ENCODE measurements at regions not wholly inside any gene's neighbourhood (a gene's known extent, or its start where the extent isn't known, plus 50 kb on each side); places are given as distances from the start of the nearest gene placed in this dataset.

GRCh38 chr15:38720893-38721567 lies 156.4 kb upstream of the RASGRP1 start:
- DNase-seq = no peak
- no peak overlapping the region for H3K4me3 ChIP-seq
- WGBS, 2 donors = 78 to 89% methylated on average over 4 of the region's 4 CpGs
- H3K27ac ChIP-seq (ENCODE audit: low read depth in 1 of 2, low read length in 1 of 2) = no peak overlapping the region
- ATAC-seq (ENCODE audit: insufficient read depth, low FRiP score) = no peak
- no peak overlapping the region for H3K9ac ChIP-seq (ENCODE audit: insufficient read depth in 1 of 2, low read length in 2 of 2)
- H3K4me1 ChIP-seq (ENCODE audit: control insufficient read depth in 5 of 5, insufficient read depth in 5 of 5, low read length in 5 of 5) = no peaks in the 10 kb centered on the region
- no peaks in the 10 kb centered on the region for H3K9me3 ChIP-seq (ENCODE audit: control insufficient read depth in 4 of 4, insufficient read depth in 3 of 4, low read length in 3 of 4)
- H3K36me3 ChIP-seq (ENCODE audit: control insufficient read depth in 4 of 4, insufficient read depth in 4 of 4, low read length in 4 of 4) = no peaks in the 10 kb centered on the region
- no peaks in the 10 kb centered on the region for H3K27me3 ChIP-seq (ENCODE audit: control insufficient read depth in 3 of 3, insufficient read depth in 3 of 3, low read length in 2 of 3)
- TF ChIP-seq CTCF (IDR thresholded peaks at IDR 0.05; ENCODE audit: control extremely low read depth, extremely low read depth) = no peak

GRCh38 chr15:38721568-38721945 lies 156.9 kb upstream of the RASGRP1 start:
- no peak overlapping the region for H3K4me3 ChIP-seq

GRCh38 chr15:38722236-38722635 lies 157.6 kb upstream of the RASGRP1 start:
- Histone ChIP-seq H3K4me1 (ENCODE audit: control insufficient read depth in 5 of 5, insufficient read depth in 5 of 5, low read length in 5 of 5) (no peaks in the 10 kb centered on the region), H3K9me3 (ENCODE audit: control insufficient read depth in 4 of 4, insufficient read depth in 3 of 4, low read length in 3 of 4) (no peaks in the 10 kb centered on the region), H3K9ac (ENCODE audit: insufficient read depth in 1 of 2, low read length in 2 of 2) (no peak overlapping the region), H3K4me3 (no peak overlapping the region), H3K36me3 (ENCODE audit: control insufficient read depth in 4 of 4, insufficient read depth in 4 of 4, low read length in 4 of 4) (no peaks in the 10 kb centered on the region), H3K27ac (ENCODE audit: low read depth in 1 of 2, low read length in 1 of 2) (no peak overlapping the region), H3K27me3 (ENCODE audit: control insufficient read depth in 3 of 3, insufficient read depth in 3 of 3, low read length in 2 of 3) (no peaks in the 10 kb centered on the region)
- 77 to 89% methylated on average over 1 of the region's 1 CpG for WGBS, 2 donors
- no peak for TF ChIP-seq CTCF (IDR thresholded peaks at IDR 0.05; ENCODE audit: control extremely low read depth, extremely low read depth)
- no peak for ATAC-seq (ENCODE audit: insufficient read depth, low FRiP score)
- DNase-seq = no peak

More at GRCh38 chr15:38721568-38721945, 156.9 kb upstream of the RASGRP1 start:
- TF ChIP-seq CTCF (IDR thresholded peaks at IDR 0.05; ENCODE audit: control extremely low read depth, extremely low read depth) = no peak
- DNase-seq = no peak
- Histone ChIP-seq H3K9ac (ENCODE audit: insufficient read depth in 1 of 2, low read length in 2 of 2) (no peak overlapping the region), H3K36me3 (ENCODE audit: control insufficient read depth in 4 of 4, insufficient read depth in 4 of 4, low read length in 4 of 4) (no peaks in the 10 kb centered on the region), H3K9me3 (ENCODE audit: control insufficient read depth in 4 of 4, insufficient read depth in 3 of 4, low read length in 3 of 4) (no peaks in the 10 kb centered on the region), H3K27me3 (ENCODE audit: control insufficient read depth in 3 of 3, insufficient read depth in 3 of 3, low read length in 2 of 3) (no peaks in the 10 kb centered on the region), H3K4me1 (ENCODE audit: control insufficient read depth in 5 of 5, insufficient read depth in 5 of 5, low read length in 5 of 5) (no peaks in the 10 kb centered on the region), H3K27ac (ENCODE audit: low read depth in 1 of 2, low read length in 1 of 2) (no peak overlapping the region)
- WGBS, 2 donors = 91 to 92% methylated on average over 3 of the region's 3 CpGs
- no peak for ATAC-seq (ENCODE audit: insufficient read depth, low FRiP score)

- no peaks in the 10 kb centered on the region for H3K36me3 ChIP-seq (ENCODE audit: control insufficient read depth in 4 of 4, insufficient read depth in 4 of 4, low read length in 4 of 4)
- no peaks in the 10 kb centered on the region for H3K27me3 ChIP-seq (ENCODE audit: control insufficient read depth in 3 of 3, insufficient read depth in 3 of 3, low read length in 2 of 3)
- WGBS, 2 donors = 96% methylated on average over 5 of the region's 5 CpGs
- no peak overlapping the region for H3K27ac ChIP-seq (ENCODE audit: low read depth in 1 of 2, low read length in 1 of 2)
- H3K4me3 ChIP-seq = no peak overlapping the region
- DNase-seq = no peak
- no peak for ATAC-seq (ENCODE audit: insufficient read depth, low FRiP score)
- no peak for TF ChIP-seq CTCF (IDR thresholded peaks at IDR 0.05; ENCODE audit: control extremely low read depth, extremely low read depth)
- no peak overlapping the region for H3K9ac ChIP-seq (ENCODE audit: insufficient read depth in 1 of 2, low read length in 2 of 2)
- H3K4me1 ChIP-seq (ENCODE audit: control insufficient read depth in 5 of 5, insufficient read depth in 5 of 5, low read length in 5 of 5) = no peaks in the 10 kb centered on the region
- no peaks in the 10 kb centered on the region for H3K9me3 ChIP-seq (ENCODE audit: control insufficient read depth in 4 of 4, insufficient read depth in 3 of 4, low read length in 3 of 4)
Observed at GRCh38 chr15:38724827-38725226, 160.2 kb upstream of the RASGRP1 start.
